ENCODE measurements at regions not wholly inside any gene's neighbourhood (a gene's known extent, or its start where the extent isn't known, plus 50 kb on each side); places are given as distances from the start of the nearest gene placed in this dataset.

GRCh38 chr1:199101139-199101538, 462.3 kb downstream of the PTPRC start:
- TF ChIP-seq CTCF (IDR thresholded peaks at IDR 0.05; ENCODE audit: borderline replicate concordance, extremely low read depth, low read length, poor library complexity, severe bottlenecking) (no peak), EZH2 (IDR thresholded peaks at IDR 0.05; ENCODE audit: borderline replicate concordance, low read depth, low read length, severe bottlenecking) (no peak)

Data from DND-41 (cell line).